ENCODE measurements at regions not wholly inside any gene's neighbourhood (a gene's known extent, or its start where the extent isn't known, plus 50 kb on each side); places are given as distances from the start of the nearest gene placed in this dataset.

DNA sequence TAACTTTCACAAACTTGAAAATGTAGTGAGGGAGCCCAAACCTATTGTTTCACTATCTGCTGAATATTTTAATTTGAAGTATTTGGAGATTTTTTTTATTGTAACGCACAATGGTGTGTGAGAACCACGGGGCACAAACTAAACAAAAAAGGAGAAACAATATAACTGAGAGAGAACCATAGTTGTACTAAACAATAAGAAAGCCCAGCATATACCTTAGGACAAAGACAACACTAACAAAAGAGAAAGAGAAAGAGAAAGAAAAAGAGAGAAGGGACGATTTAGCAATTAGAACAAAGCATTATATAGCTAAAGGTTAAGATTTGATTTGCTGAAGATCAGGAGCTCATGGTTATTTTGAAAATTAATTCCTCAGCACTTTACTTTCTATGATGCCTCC lies 906.0 kb upstream of the NXPH2 start:
- TF ChIP-seq, protein P1, sequence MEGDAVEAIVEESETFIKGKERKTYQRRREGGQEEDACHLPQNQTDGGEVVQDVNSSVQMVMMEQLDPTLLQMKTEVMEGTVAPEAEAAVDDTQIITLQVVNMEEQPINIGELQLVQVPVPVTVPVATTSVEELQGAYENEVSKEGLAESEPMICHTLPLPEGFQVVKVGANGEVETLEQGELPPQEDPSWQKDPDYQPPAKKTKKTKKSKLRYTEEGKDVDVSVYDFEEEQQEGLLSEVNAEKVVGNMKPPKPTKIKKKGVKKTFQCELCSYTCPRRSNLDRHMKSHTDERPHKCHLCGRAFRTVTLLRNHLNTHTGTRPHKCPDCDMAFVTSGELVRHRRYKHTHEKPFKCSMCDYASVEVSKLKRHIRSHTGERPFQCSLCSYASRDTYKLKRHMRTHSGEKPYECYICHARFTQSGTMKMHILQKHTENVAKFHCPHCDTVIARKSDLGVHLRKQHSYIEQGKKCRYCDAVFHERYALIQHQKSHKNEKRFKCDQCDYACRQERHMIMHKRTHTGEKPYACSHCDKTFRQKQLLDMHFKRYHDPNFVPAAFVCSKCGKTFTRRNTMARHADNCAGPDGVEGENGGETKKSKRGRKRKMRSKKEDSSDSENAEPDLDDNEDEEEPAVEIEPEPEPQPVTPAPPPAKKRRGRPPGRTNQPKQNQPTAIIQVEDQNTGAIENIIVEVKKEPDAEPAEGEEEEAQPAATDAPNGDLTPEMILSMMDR (IDR thresholded peaks at IDR 0.05): no peak
- no peak for TF ChIP-seq POLR2AphosphoS5 (IDR thresholded peaks at IDR 0.05)
